Mesothelial cell of epicardium (in vitro differentiated cells): ENCODE measurements at regions not wholly inside any gene's neighbourhood (a gene's known extent, or its start where the extent isn't known, plus 50 kb on each side); places are given as distances from the start of the nearest gene placed in this dataset.

Experiments
- DNase-seq, 2 experiments: peaks; one replicate each; pipeline ENCODE4 v3.0.0; 2021; ENCODE audit warnings: low spot score in 2 of 2; ENCODE audit not compliant: unreplicated experiment in 2 of 2
- H3K27ac Mint-ChIP-seq: 2 replicates; pipeline ENCODE4 v1.8.0; 2021; ENCODE audit warnings: mixed read lengths
- H3K27me3 Mint-ChIP-seq: 2 replicates; pipeline ENCODE4 v1.8.0; 2021; ENCODE audit warnings: low read depth, mixed read lengths
- H3K36me3 Mint-ChIP-seq: 2 replicates; pipeline ENCODE4 v1.8.0; 2021; ENCODE audit warnings: mixed read lengths
- H3K4me1 Mint-ChIP-seq: 2 replicates; pipeline ENCODE4 v1.8.0; 2021; ENCODE audit warnings: mixed read lengths
- H3K4me3 Mint-ChIP-seq: 2 replicates; pipeline ENCODE4 v1.8.0; 2021; ENCODE audit warnings: mild to moderate bottlenecking, moderate library complexity, mixed read lengths
- H3K9me3 Mint-ChIP-seq: 2 replicates; pipeline ENCODE4 v1.8.0; 2021; ENCODE audit warnings: mixed read lengths
- TF ChIP-seq, protein P1 (sequence below): fragments of 200-600 bp; sonication (generic); IDR thresholded peaks from one replicate; pipeline ENCODE4 v1.5.0; 2021; ENCODE audit warnings: antibody characterized with exemption; ENCODE audit not compliant: unreplicated experiment

DNA sequence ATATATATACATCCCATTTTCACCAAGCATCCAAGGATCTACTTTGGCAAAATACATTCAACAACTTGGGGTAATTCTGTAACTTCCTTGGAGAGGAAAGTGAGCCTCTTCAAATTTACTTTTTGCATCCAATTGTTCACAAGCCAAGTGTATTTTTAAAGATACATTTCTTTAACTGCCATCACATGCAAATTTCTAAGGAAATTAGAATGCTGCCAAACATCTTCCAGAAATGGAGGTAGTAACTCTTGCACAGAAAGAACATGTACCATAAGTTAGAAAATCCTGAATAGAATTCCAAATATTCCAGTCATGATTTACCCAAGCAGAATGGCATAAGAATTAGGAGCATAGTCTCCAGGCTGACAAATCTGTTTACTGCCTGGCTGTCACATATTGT lies 220.5 kb upstream of the NWD2 start:
- Mint-ChIP-seq H3K4me1 (no peaks in the 10 kb centered on the region), H3K27ac (no peak overlapping the region), H3K27me3 (no peaks in the 10 kb centered on the region), H3K9me3 (no peaks in the 10 kb centered on the region), H3K4me3 (no peak overlapping the region), H3K36me3 (no peaks in the 10 kb centered on the region)
- no peak for DNase-seq
- TF ChIP-seq, protein P1, sequence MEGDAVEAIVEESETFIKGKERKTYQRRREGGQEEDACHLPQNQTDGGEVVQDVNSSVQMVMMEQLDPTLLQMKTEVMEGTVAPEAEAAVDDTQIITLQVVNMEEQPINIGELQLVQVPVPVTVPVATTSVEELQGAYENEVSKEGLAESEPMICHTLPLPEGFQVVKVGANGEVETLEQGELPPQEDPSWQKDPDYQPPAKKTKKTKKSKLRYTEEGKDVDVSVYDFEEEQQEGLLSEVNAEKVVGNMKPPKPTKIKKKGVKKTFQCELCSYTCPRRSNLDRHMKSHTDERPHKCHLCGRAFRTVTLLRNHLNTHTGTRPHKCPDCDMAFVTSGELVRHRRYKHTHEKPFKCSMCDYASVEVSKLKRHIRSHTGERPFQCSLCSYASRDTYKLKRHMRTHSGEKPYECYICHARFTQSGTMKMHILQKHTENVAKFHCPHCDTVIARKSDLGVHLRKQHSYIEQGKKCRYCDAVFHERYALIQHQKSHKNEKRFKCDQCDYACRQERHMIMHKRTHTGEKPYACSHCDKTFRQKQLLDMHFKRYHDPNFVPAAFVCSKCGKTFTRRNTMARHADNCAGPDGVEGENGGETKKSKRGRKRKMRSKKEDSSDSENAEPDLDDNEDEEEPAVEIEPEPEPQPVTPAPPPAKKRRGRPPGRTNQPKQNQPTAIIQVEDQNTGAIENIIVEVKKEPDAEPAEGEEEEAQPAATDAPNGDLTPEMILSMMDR = no peak

DNA sequence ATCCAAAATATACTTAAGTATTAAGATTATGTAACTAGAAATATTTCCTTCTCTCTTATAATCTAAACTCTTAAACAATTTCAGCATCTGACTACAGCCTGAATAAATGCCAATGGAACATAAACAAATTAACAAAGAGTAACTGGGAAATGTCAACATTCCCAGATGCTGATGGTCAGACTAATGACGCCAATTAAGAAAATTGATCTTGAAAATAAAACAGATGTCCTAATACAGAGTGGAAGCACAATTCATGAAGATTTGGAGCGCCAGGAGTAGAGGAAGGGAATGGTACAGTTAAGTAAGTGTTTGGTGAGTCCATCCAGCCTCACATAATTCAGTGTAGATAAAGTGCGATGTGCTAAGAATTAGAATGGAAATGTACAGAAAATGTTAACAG lies 203.7 kb upstream of the NWD2 start:
- no peaks in the 10 kb centered on the region for H3K27me3 Mint-ChIP-seq
- no peak overlapping the region for H3K4me3 Mint-ChIP-seq
- TF ChIP-seq, protein P1 = no peak
- H3K27ac Mint-ChIP-seq = no peak overlapping the region
- no peaks in the 10 kb centered on the region for H3K4me1 Mint-ChIP-seq
- no peaks in the 10 kb centered on the region for H3K36me3 Mint-ChIP-seq
- DNase-seq = no peak
- no peaks in the 10 kb centered on the region for H3K9me3 Mint-ChIP-seq

DNA sequence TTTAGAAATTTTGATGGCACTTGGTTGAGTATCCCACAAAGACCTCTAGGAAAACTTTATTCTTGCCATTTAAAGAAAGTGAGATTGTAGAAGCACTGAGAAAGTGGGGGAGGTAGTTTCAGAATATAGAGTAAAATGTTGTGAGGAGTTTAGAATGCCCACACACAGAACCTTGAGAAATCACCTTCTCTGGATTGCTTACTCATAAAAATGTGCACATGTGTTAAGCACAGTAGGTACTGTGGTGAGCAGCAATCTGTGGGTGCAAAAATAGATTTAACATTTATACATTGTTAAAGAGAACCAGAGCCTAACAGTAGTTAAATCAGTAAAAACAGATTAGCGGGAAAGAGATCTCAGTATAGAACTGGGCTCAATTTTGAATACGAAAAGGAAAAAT lies 201.2 kb upstream of the NWD2 start:
- DNase-seq = no peak
- H3K9me3 Mint-ChIP-seq = no peaks in the 10 kb centered on the region
- no peaks in the 10 kb centered on the region for H3K4me1 Mint-ChIP-seq
- no peaks in the 10 kb centered on the region for H3K27me3 Mint-ChIP-seq
- no peaks in the 10 kb centered on the region for H3K36me3 Mint-ChIP-seq
- H3K4me3 Mint-ChIP-seq = no peak overlapping the region
- no peak overlapping the region for H3K27ac Mint-ChIP-seq
- TF ChIP-seq, protein P1 = no peak

GRCh38 chr4:37051111-37051510 lies 193.4 kb upstream of the NWD2 start:
- TF ChIP-seq, protein P1 = no peak
- Mint-ChIP-seq H3K4me3 (no peak overlapping the region), H3K27ac (no peak overlapping the region)

GRCh38 chr4:37051866-37052265 lies 192.7 kb upstream of the NWD2 start:
- no peak overlapping the region for H3K4me3 Mint-ChIP-seq

More at GRCh38 chr4:37051111-37051510, 193.4 kb upstream of the NWD2 start:
- Mint-ChIP-seq H3K4me1 (peaks cover 9% of the 10 kb centered on the region), H3K27me3 (peaks cover 15% of the 10 kb centered on the region), H3K9me3 (no peaks in the 10 kb centered on the region), H3K36me3 (no peaks in the 10 kb centered on the region)
- DNase-seq = no peak

More at GRCh38 chr4:37051866-37052265, 192.7 kb upstream of the NWD2 start:
- DNase-seq = no peak
- H3K9me3 Mint-ChIP-seq = no peaks in the 10 kb centered on the region
- H3K4me1 Mint-ChIP-seq = peaks cover 9% of the 10 kb centered on the region
- H3K27ac Mint-ChIP-seq = no peak overlapping the region
- H3K27me3 Mint-ChIP-seq = peaks cover 15% of the 10 kb centered on the region
- TF ChIP-seq, protein P1 = no peak
- no peaks in the 10 kb centered on the region for H3K36me3 Mint-ChIP-seq
